IPS-15b (cell line): ENCODE measurements at regions not wholly inside any gene's neighbourhood (a gene's known extent, or its start where the extent isn't known, plus 50 kb on each side); places are given as distances from the start of the nearest gene placed in this dataset.

Experiments
- H3K27me3 ChIP-seq: one replicate; pipeline ENCODE4 v1.6.1; 2013; ENCODE audit warnings: low read length; ENCODE audit not compliant: control insufficient read depth, insufficient read depth
- H3K36me3 ChIP-seq: one replicate; pipeline ENCODE4 v1.6.1; 2013; ENCODE audit warnings: low read length; ENCODE audit not compliant: control insufficient read depth, insufficient read depth
- H3K4me1 ChIP-seq: one replicate; pipeline ENCODE4 v1.6.1; 2013; ENCODE audit warnings: mild to moderate bottlenecking, low read length; ENCODE audit not compliant: control insufficient read depth, insufficient read depth
- H3K4me3 ChIP-seq: one replicate; pipeline ENCODE4 v1.5.1; 2013; ENCODE audit warnings: low read depth, low read length
- H3K9ac ChIP-seq: one replicate; pipeline ENCODE4 v1.6.1; 2013; ENCODE audit warnings: low read depth, mild to moderate bottlenecking, low read length
- H3K9me3 ChIP-seq: one replicate; pipeline ENCODE4 v1.6.1; 2013; ENCODE audit warnings: mild to moderate bottlenecking, low read length; ENCODE audit not compliant: control insufficient read depth, insufficient read depth

GRCh38 chr9:91026266-91026665 is 224.6 kb downstream of the SYK start:
- H3K9me3 ChIP-seq = no peaks in the 10 kb centered on the region
- H3K4me3 ChIP-seq = no peak overlapping the region
- no peaks in the 10 kb centered on the region for H3K36me3 ChIP-seq
- H3K4me1 ChIP-seq = peaks cover 2% of the 10 kb centered on the region
- no peak overlapping the region for H3K9ac ChIP-seq
- H3K27me3 ChIP-seq = no peaks in the 10 kb centered on the region

DNA sequence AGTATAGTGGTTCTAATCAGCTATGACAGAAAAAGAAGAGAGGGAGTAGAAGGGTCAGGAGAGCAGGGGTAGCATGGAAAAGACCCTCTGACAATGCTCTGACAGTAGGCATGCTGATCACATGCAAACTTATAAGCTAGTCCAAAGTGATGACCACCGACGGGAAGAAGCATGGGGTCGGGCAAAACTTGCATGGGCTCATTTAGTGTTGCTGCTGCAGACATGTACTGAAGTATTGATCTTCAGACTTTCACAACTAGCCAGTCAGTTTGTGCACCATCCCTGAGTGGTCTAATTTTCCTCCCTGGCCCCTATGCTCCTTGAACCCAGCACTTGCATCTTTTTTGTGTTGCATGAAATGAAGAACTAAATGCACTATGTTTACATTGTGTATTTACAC is 225.4 kb downstream of the SYK start:
- Histone ChIP-seq H3K9me3 (no peaks in the 10 kb centered on the region), H3K36me3 (no peaks in the 10 kb centered on the region), H3K4me3 (no peak overlapping the region), H3K27me3 (no peaks in the 10 kb centered on the region), H3K4me1 (peaks cover 2% of the 10 kb centered on the region), H3K9ac (no peak overlapping the region)

GRCh38 chr9:91028166-91028827 is 226.7 kb downstream of the SYK start:
- no peaks in the 10 kb centered on the region for H3K9me3 ChIP-seq
- no peaks in the 10 kb centered on the region for H3K36me3 ChIP-seq
- peaks cover 2% of the 10 kb centered on the region for H3K4me1 ChIP-seq
- no peaks in the 10 kb centered on the region for H3K27me3 ChIP-seq
- no peak overlapping the region for H3K4me3 ChIP-seq
- H3K9ac ChIP-seq = no peak overlapping the region

GRCh38 chr9:91029650-91030361 is 228.2 kb downstream of the SYK start:
- no peaks in the 10 kb centered on the region for H3K27me3 ChIP-seq
- no peaks in the 10 kb centered on the region for H3K9me3 ChIP-seq
- no peak overlapping the region for H3K4me3 ChIP-seq
- no peaks in the 10 kb centered on the region for H3K4me1 ChIP-seq
- no peak overlapping the region for H3K9ac ChIP-seq
- H3K36me3 ChIP-seq = no peaks in the 10 kb centered on the region

- H3K9me3 ChIP-seq = no peaks in the 10 kb centered on the region
- H3K4me3 ChIP-seq = no peak overlapping the region
- H3K27me3 ChIP-seq = no peaks in the 10 kb centered on the region
- H3K36me3 ChIP-seq = no peaks in the 10 kb centered on the region
- no peaks in the 10 kb centered on the region for H3K4me1 ChIP-seq
- H3K9ac ChIP-seq = no peak overlapping the region
Observed at GRCh38 chr9:91032121-91032531, 230.5 kb downstream of the SYK start.

- no peak overlapping the region for H3K9ac ChIP-seq
- H3K36me3 ChIP-seq = no peaks in the 10 kb centered on the region
- no peaks in the 10 kb centered on the region for H3K27me3 ChIP-seq
- peaks cover 2% of the 10 kb centered on the region for H3K4me1 ChIP-seq
- H3K9me3 ChIP-seq = no peaks in the 10 kb centered on the region
- no peak overlapping the region for H3K4me3 ChIP-seq
Observed at GRCh38 chr9:91033270-91033669, 231.7 kb downstream of the SYK start.

- Histone ChIP-seq H3K9me3 (no peaks in the 10 kb centered on the region), H3K4me3 (no peak overlapping the region), H3K9ac (no peak overlapping the region), H3K36me3 (no peaks in the 10 kb centered on the region), H3K4me1 (peaks cover 2% of the 10 kb centered on the region), H3K27me3 (no peaks in the 10 kb centered on the region)
Observed at GRCh38 chr9:91033797-91034196, 232.2 kb downstream of the SYK start.

- Histone ChIP-seq H3K9me3 (no peaks in the 10 kb centered on the region), H3K4me3 (no peak overlapping the region), H3K9ac (no peak overlapping the region), H3K36me3 (no peaks in the 10 kb centered on the region), H3K27me3 (no peaks in the 10 kb centered on the region), H3K4me1 (peaks cover 2% of the 10 kb centered on the region)
Observed at GRCh38 chr9:91034521-91034920, 232.9 kb downstream of the SYK start.

- no peaks in the 10 kb centered on the region for H3K9me3 ChIP-seq
- no peak overlapping the region for H3K4me3 ChIP-seq
- no peaks in the 10 kb centered on the region for H3K36me3 ChIP-seq
- peaks cover 2% of the 10 kb centered on the region for H3K4me1 ChIP-seq
- no peak overlapping the region for H3K9ac ChIP-seq
- H3K27me3 ChIP-seq = no peaks in the 10 kb centered on the region
Observed at GRCh38 chr9:91034976-91035824, 233.6 kb downstream of the SYK start.

DNA sequence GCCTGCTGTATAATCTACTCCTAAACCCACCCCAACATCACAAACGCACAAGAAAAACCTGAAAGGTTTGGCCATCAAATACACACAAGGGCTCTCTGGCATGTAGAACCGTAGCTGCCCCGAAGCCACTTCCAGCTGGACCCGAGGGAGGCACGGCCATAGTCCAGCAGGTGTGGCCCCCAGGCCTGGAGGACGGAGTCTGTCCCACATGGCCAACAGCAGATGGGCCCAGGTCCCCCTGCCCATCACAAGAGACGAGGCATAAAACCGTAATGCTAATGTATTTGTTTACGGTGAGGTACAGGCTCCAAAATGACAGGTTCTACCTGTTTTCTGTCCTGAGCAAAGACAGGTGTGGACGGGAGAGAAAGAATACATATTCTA is 234.2 kb downstream of the SYK start:
- Histone ChIP-seq H3K4me1 (peaks cover 2% of the 10 kb centered on the region), H3K9ac (no peak overlapping the region), H3K36me3 (no peaks in the 10 kb centered on the region), H3K4me3 (no peak overlapping the region), H3K27me3 (no peaks in the 10 kb centered on the region), H3K9me3 (no peaks in the 10 kb centered on the region)

DNA sequence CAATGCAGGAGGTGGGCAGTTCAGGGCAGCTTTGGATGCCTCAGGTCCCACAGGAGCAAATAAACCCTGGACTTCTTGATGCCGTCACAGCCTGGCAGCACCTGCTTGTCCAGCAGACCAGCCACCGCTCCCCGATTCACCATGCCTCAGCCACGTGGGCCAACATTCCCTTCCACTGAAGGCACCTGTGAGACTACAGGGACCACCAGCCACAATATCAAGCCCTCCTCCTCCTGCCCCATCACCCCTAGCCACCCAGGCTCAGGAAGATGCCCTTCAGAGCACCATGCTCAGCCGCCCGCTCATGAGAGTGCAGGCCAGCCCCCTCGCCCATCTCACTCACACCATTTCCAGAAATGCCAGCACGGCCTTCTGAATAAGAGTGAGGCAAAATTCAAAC is 234.7 kb downstream of the SYK start:
- H3K4me1 ChIP-seq = peaks cover 2% of the 10 kb centered on the region

More for the DNA sequence above, 234.7 kb downstream of the SYK start:
- H3K27me3 ChIP-seq = no peaks in the 10 kb centered on the region
- no peak overlapping the region for H3K4me3 ChIP-seq
- no peak overlapping the region for H3K9ac ChIP-seq
- H3K36me3 ChIP-seq = no peaks in the 10 kb centered on the region
- no peaks in the 10 kb centered on the region for H3K9me3 ChIP-seq
